Fibroblast of lung (primary cell): ENCODE measurements at regions not wholly inside any gene's neighbourhood (a gene's known extent, or its start where the extent isn't known, plus 50 kb on each side); places are given as distances from the start of the nearest gene placed in this dataset.

ENCODE experiments used
- DNase-seq, 2 donors: peaks; one replicate each; pipeline versions ENCODE4 v3.0.0 to v3.0.0-alpha.2; 2010; ENCODE audit warnings: low read depth in 2 of 2
- H2AFZ ChIP-seq: 2 replicates; pipeline ENCODE4 v1.5.1; 2012; ENCODE audit warnings: low read length, control low read depth, inconsistent platforms
- H3K27ac ChIP-seq: 2 replicates; pipeline ENCODE4 v1.5.1; 2011; ENCODE audit warnings: low read length, control low read depth; ENCODE audit not compliant: insufficient read depth
- H3K27me3 ChIP-seq: 2 replicates; pipeline ENCODE4 v1.5.1; 2011; ENCODE audit warnings: mild to moderate bottlenecking, low read length; ENCODE audit not compliant: control insufficient read depth, insufficient read depth
- H3K36me3 ChIP-seq: 2 replicates; pipeline ENCODE4 v1.5.1; 2011; ENCODE audit warnings: low read length; ENCODE audit not compliant: control insufficient read depth, insufficient read depth
- H3K4me1 ChIP-seq: 2 replicates; pipeline ENCODE4 v1.5.1; 2011; ENCODE audit warnings: low read length; ENCODE audit not compliant: control insufficient read depth, insufficient read depth; ENCODE audit errors: extremely low read depth
- H3K4me2 ChIP-seq: 2 replicates; pipeline ENCODE4 v1.5.1; 2011; ENCODE audit warnings: low read length, control low read depth; ENCODE audit not compliant: insufficient read depth; ENCODE audit errors: extremely low read depth
- H3K4me3 ChIP-seq, 4 experiments: fragments of 200-600 bp in 1 of 4; sonication (generic) in 1 of 4; replicated peaks in 1 of 4; 2 replicates each; pipeline ENCODE4 v1.5.1; 2011 to 2016; ENCODE audit warnings: low read length in 4 of 4, low read depth in 3 of 4, mild to moderate bottlenecking in 3 of 4, control low read depth in 2 of 4, inconsistent platforms in 1 of 4, mixed read lengths in 1 of 4; ENCODE audit not compliant: insufficient read depth in 1 of 4; ENCODE audit errors: control extremely low read depth in 1 of 4
- H3K79me2 ChIP-seq: 2 replicates; pipeline ENCODE4 v1.5.1; 2012; ENCODE audit warnings: mild to moderate bottlenecking, low read length, inconsistent platforms; ENCODE audit not compliant: control insufficient read depth, insufficient read depth
- H3K9ac ChIP-seq: 2 replicates; pipeline ENCODE4 v1.5.1; 2011; ENCODE audit warnings: mild to moderate bottlenecking, low read length, control low read depth; ENCODE audit not compliant: insufficient read depth
- H3K9me3 ChIP-seq: 2 replicates; pipeline ENCODE4 v1.5.1; 2012; ENCODE audit warnings: low read depth, low read length; ENCODE audit not compliant: control insufficient read depth, insufficient read depth
- H4K20me1 ChIP-seq: 2 replicates; pipeline ENCODE4 v1.5.1; 2011; ENCODE audit warnings: low read length; ENCODE audit not compliant: control insufficient read depth, insufficient read depth; ENCODE audit errors: extremely low read depth
- CTCF ChIP-seq, 2 donors: IDR thresholded peaks in 1 of 2; conservative IDR thresholded peaks in 1 of 2; 1 replicate in 1 of 2; 2 replicates in 1 of 2; pipeline ENCODE4 v1.5.1; 2011 to 2012; ENCODE audit warnings: low read length in 2 of 2, control low read depth in 1 of 2, inconsistent platforms in 1 of 2, low read depth in 1 of 2, mild to moderate bottlenecking in 1 of 2
- EZH2 ChIP-seq: IDR thresholded peaks from 2 replicates; pipeline ENCODE4 v1.5.1; 2012; ENCODE audit warnings: low read length, control low read depth, mild to moderate bottlenecking; ENCODE audit errors: missing control alignments

GRCh38 chrX:114127005-114127404 lies 456.9 kb upstream of the HTR2C start:
- Histone ChIP-seq H3K27ac (no peak overlapping the region), H2AFZ (no peak overlapping the region), H3K4me1 (no peaks in the 10 kb centered on the region), H3K9me3 (no peaks in the 10 kb centered on the region), H3K79me2 (no peaks in the 10 kb centered on the region), H3K4me2 (no peak overlapping the region), H4K20me1 (no peaks in the 10 kb centered on the region), H3K36me3 (no peaks in the 10 kb centered on the region), H3K27me3 (no peaks in the 10 kb centered on the region), H3K4me3 (no peak overlapping the region), H3K9ac (no peak overlapping the region)
- DNase-seq: no peak
- TF ChIP-seq EZH2: no peak
- no peak for TF ChIP-seq CTCF (conservative IDR thresholded peaks at IDR 0.05 in 1 of 2, IDR thresholded peaks at IDR 0.05 in 1 of 2; ENCODE audit: low read depth in 1 of 2, low read length in 2 of 2)

GRCh38 chrX:114101081-114101480 lies 482.8 kb upstream of the HTR2C start:
- no peak for DNase-seq
- TF ChIP-seq EZH2 (no peak), CTCF (conservative IDR thresholded peaks at IDR 0.05 in 1 of 2, IDR thresholded peaks at IDR 0.05 in 1 of 2; ENCODE audit: low read depth in 1 of 2, low read length in 2 of 2) (no peak)
- no peak overlapping the region for H2AFZ ChIP-seq
- H3K27me3 ChIP-seq: no peaks in the 10 kb centered on the region
- no peaks in the 10 kb centered on the region for H4K20me1 ChIP-seq
- no peak overlapping the region for H3K4me3 ChIP-seq
- H3K4me1 ChIP-seq: no peaks in the 10 kb centered on the region
- no peak overlapping the region for H3K27ac ChIP-seq
- H3K9me3 ChIP-seq: no peaks in the 10 kb centered on the region
- H3K9ac ChIP-seq: no peak overlapping the region
- H3K36me3 ChIP-seq: no peaks in the 10 kb centered on the region
- no peaks in the 10 kb centered on the region for H3K79me2 ChIP-seq
- no peak overlapping the region for H3K4me2 ChIP-seq

- TF ChIP-seq CTCF (conservative IDR thresholded peaks at IDR 0.05 in 1 of 2, IDR thresholded peaks at IDR 0.05 in 1 of 2; ENCODE audit: low read depth in 1 of 2, low read length in 2 of 2) (no peak), EZH2 (no peak)
- no peaks in the 10 kb centered on the region for H3K27me3 ChIP-seq
- no peak overlapping the region for H3K4me2 ChIP-seq
- no peaks in the 10 kb centered on the region for H3K36me3 ChIP-seq
- no peaks in the 10 kb centered on the region for H3K4me1 ChIP-seq
- no peak overlapping the region for H3K9ac ChIP-seq
- DNase-seq: no peak
- no peak overlapping the region for H2AFZ ChIP-seq
- H3K9me3 ChIP-seq: no peaks in the 10 kb centered on the region
- H3K4me3 ChIP-seq: no peak overlapping the region
- H3K27ac ChIP-seq: no peak overlapping the region
- no peaks in the 10 kb centered on the region for H3K79me2 ChIP-seq
- no peaks in the 10 kb centered on the region for H4K20me1 ChIP-seq
Observed at GRCh38 chrX:114097866-114098265, 486.0 kb upstream of the HTR2C start.
